Right lung (tissue), 2 donors: ENCODE measurements at regions not wholly inside any gene's neighbourhood (a gene's known extent, or its start where the extent isn't known, plus 50 kb on each side); places are given as distances from the start of the nearest gene placed in this dataset.

Experiments used
- DNase-seq, 2 donors: peaks; one replicate each; pipeline ENCODE4 v3.0.0-alpha.2; 2013

- no peak for DNase-seq
These were observed 379.1 kb downstream of the DMRT2 start for GRCh38 chr9:1429297-1429696.

DNA sequence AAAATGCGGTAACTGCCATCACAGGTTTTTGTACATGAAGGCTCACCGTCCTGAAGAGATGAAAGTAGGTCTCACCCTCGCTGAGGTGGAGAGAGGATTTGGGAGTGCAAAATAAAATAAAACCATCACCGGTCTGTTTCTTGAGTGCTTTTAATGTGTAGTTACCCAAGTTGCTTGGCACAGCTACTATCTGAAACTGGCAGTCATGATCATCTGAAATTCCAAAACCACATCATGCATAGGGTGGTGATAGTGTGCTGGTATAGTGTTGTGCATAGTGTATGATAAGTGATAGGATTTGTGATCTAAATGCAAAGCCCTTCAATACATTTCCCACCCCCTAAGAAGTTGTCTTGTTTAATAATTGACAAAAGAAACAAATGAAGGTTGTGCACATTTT is 381.3 kb downstream of the DMRT2 start:
- no peak for DNase-seq

GRCh38 chr9:1434052-1434767 is 384.1 kb downstream of the DMRT2 start:
- DNase-seq = peak; percentile 70 to 78

DNA sequence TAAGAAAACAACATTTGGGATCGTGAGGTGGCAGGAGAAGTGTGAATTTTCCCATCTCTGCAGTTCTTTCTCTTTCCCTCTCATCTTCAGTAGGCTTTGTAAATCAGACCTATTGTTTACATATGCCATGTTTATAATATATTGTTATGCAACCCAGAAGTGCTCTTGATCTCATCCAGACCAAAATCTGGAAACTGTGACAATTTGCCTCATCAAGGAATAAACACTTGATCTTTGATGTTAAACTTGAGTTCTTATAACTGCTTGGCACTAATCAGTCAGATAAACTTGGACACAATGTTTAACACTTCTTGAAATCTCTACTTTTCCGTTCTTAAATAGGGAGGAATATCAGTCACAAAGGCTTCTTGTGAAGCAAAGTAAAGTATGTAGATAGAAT is 384.7 kb downstream of the DMRT2 start:
- DNase-seq = peak; percentile 76 to 82

DNA sequence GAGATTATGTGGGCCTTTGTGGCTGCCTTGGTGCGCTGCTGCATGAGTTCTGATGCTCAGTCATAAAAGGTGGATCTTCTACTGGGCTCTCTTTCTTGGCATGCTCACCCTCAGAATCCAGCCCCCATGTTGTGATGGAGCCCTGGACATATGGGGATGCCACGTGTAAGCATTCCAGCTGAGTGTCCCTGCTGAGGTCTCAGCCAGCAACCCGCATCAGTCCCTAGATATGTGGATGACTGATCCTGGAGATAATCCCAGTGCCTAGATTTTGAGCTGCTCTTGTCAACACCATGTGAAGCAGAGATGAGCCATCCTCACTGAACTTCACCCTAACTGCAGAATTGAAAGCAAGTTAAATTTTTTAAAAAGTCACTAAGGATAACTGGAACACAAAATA is 390.1 kb downstream of the DMRT2 start:
- no peak for DNase-seq

DNA sequence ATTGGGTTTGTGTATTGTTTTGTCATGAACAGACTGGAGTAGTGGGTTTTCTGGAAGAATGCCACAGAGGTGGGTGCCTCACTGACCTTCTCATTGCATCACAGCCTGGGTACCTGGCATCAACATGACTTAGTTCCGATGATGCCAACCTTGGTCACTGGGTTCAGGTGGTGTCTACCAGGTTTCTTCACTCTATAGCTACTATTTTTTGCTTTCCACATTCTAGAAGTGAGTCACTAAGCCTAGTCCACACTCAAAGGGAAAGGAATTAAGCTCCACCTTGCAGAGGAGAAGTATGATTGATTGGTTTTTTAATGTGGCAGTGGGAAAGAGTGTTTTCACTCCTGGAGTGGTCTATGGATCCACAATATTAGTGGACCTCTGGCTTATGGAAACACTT is 391.9 kb downstream of the DMRT2 start:
- no peak for DNase-seq

GRCh38 chr9:1443450-1443849 is 393.3 kb downstream of the DMRT2 start:
- no peak for DNase-seq

GRCh38 chr9:1446671-1447070 is 396.5 kb downstream of the DMRT2 start:
- DNase-seq = no peak

DNA sequence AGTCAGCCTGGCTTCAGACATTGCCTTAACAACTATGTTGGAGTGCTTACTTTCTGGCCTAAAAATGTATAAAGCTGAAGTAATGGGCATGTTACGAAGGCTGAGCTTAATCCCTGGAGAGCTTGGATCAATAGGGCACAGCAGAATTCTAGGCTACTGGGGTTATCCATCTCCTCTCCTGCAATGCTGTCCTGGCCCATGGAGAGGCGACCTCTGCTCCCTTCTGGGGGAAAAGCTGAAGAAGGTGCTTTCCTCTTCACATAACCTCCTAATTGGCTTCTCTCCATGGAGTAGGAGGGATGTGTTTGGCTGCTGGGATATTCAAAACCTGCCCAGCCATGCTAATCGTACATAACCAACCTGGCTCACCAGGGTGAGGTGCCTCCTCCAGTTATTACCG is 403.5 kb downstream of the DMRT2 start:
- no peak for DNase-seq

DNA sequence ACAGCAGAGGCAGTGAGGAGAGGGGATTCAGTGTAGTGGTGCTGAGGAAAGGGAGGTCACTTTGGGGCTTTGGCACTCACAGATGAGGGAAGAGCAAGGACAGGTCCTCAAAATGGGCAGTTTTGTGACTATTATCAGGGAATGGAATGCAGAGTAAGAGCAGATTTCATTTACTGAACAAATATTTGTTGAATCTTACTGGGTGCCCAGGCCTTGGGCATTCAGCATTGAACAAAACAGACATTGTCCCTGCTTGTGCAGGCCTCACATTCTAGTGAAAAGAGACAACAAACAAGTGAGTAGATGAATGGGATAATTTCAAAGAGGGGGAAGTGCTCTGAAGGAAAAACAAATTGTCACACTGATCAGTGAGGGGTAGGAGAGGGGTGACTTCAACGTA is 404.1 kb downstream of the DMRT2 start:
- DNase-seq = no peak

GRCh38 chr9:1454616-1455347 is 404.6 kb downstream of the DMRT2 start:
- no peak for DNase-seq

DNA sequence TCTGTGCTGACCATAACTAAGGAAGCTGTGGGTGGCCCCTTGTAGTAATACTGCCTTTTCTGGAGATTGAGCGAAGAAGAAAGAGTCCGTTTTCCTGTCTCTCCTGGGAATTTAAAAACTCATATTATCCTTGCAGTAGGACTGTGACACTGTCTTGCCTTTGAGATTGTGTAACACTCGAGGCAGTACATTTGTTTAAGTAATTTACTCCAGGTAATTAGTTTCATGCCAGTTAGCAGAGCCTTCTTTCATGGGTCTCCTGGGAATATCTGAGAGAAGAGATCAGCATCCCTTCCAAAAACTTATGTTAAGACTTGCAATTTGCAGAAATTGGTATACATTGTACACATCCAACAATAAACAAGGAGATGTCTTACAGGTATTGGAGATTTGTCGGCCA is 405.6 kb downstream of the DMRT2 start:
- DNase-seq = no peak

- DNase-seq = no peak
These were observed 406.3 kb downstream of the DMRT2 start for GRCh38 chr9:1456301-1457024.

GRCh38 chr9:1457460-1457859 is 407.3 kb downstream of the DMRT2 start:
- no peak for DNase-seq

DNA sequence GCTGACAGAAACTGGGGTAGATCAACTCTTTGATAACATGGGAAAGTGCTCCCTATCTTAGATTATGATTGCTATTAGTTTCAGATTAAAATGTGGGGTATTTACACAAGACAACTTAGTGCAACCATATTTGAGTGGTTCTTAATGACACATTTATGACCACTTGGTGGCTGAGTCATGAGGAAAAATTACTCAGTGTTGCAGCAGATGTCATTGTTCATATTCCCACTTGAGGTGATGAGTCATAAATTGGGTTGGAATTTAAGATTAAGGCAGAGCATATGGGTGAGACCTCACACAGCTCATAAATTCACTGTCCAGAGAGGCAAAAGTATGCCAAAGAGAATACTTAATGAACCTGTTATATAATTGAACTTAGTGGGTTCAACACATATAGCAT is 408.3 kb downstream of the DMRT2 start:
- no peak for DNase-seq

- DNase-seq = no peak
These were observed 410.1 kb downstream of the DMRT2 start for GRCh38 chr9:1460143-1460769.

GRCh38 chr9:1461812-1462211 is 411.7 kb downstream of the DMRT2 start:
- DNase-seq = no peak

DNA sequence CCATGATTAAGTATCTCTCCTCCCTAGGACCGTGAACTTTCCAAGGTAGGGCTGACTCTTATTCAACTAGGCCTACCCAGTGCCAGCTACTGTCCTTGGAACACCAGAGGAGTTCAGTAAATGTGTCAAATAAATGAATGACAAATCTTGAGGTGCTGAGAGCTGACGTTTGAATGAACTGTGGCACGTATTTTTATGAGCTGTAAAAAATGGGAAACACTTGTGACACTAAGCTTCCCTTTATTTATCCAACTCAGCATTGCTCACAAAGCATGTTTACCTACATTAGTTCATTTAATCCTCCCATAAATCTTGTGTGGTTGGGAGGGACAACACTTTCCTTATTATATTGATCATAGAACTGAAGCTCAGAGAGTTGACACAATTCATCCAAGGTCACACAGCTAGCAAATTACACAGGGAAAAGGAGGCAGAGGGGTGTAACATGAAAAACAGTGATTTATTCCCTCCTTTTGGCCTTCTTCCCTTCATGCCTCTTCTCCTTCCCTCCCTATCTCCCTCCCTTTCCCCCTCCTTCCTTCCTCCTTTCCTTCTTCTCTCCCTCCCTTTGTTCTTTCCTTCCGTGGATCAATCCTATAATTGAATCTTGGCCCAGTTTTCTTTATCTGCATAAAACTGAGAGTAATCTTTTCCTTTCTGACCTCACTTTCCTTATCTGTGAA is 412.6 kb downstream of the DMRT2 start:
- DNase-seq = no peak

DNA sequence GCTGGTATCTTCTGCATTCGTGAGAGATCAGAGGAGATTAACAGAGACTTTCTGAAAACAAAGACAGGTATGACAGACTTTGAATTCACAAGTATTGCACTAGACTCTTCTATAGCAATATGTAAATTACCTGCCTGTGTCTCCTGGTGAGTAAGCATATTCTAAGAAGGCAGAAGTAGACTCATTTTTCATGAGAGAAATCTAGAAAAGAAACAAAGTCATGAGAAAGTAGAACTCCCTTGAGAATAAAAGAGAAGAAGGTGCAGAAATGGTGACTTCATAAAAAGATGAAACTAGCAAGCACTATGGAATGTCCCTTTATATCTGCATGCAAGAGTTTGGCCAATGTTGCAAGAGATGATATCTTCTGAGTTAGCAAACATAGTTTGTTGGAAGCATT is 419.8 kb downstream of the DMRT2 start:
- no peak for DNase-seq

GRCh38 chr9:1473956-1474634 is 423.9 kb downstream of the DMRT2 start:
- DNase-seq = no peak

DNA sequence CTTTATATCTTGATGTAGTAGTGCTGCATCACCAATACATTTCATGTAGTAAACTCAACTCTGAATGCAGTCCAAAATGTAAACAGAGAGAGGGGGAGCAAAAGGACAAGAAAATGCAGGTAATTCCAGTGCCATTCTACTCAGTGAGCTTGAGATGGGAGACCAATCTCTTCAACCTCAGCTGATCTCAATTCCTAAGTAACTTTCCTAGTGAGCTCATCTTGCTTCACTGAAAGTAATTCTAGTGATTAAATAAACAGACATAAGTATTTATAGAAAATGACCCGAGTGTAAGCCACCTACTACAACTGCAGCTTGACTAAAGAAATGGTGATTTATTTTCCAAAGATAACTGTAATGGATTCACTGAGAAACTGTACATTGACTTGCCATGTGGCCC is 424.5 kb downstream of the DMRT2 start:
- no peak for DNase-seq
